Spleen (tissue), 11 donors: ENCODE measurements at regions not wholly inside any gene's neighbourhood (a gene's known extent, or its start where the extent isn't known, plus 50 kb on each side); places are given as distances from the start of the nearest gene placed in this dataset.
A peak's percentile ranks its signal among the peaks of the same experiment; 100 is the strongest.

Source experiments
- DNase-seq: peaks from one replicate; pipeline ENCODE4 v3.0.0-alpha.2; 2020
- H3K27ac ChIP-seq, 8 donors: fragments of 200-600 bp; sonication (generic) in 7 of 8; 1 replicate in 4 of 8; 2 replicates in 4 of 8; pipeline versions ENCODE4 v1.5.0 to v1.8.0; 2016 to 2021; ENCODE audit warnings: inconsistent platforms in 4 of 8, mild to moderate bottlenecking in 4 of 8, moderate library complexity in 1 of 8
- H3K27me3 ChIP-seq, 7 donors: fragments of 200-600 bp; sonication (generic) in 6 of 7; replicated peaks in 1 of 7; 1 replicate in 4 of 7; 2 replicates in 3 of 7; pipeline versions ENCODE4 v1.5.0 to v1.8.0; 2016 to 2021; ENCODE audit warnings: inconsistent platforms in 3 of 7, mild to moderate bottlenecking in 1 of 7
- H3K36me3 ChIP-seq, 6 donors: fragments of 200-600 bp; sonication (generic) in 5 of 6; 1 replicate in 4 of 6; 2 replicates in 2 of 6; pipeline versions ENCODE4 v1.5.0 to v1.8.0; 2016 to 2021; ENCODE audit warnings: inconsistent platforms in 2 of 6
- H3K4me1 ChIP-seq, 6 donors: fragments of 200-600 bp; sonication (generic) in 5 of 6; 1 replicate in 3 of 6; 2 replicates in 3 of 6; pipeline versions ENCODE4 v1.5.0 to v1.8.0; 2016 to 2021; ENCODE audit warnings: inconsistent platforms in 3 of 6
- H3K4me3 ChIP-seq, 8 donors: fragments of 200-600 bp; sonication (generic) in 7 of 8; 1 replicate in 4 of 8; 2 replicates in 4 of 8; pipeline versions ENCODE4 v1.5.0 to v1.8.0; 2016 to 2021; ENCODE audit warnings: inconsistent platforms in 4 of 8, mild to moderate bottlenecking in 4 of 8, moderate library complexity in 2 of 8
- H3K9me3 ChIP-seq, 8 donors: fragments of 200-600 bp; sonication (generic) in 7 of 8; 1 replicate in 4 of 8; 2 replicates in 4 of 8; pipeline versions ENCODE4 v1.5.0 to v1.8.0; 2016 to 2021; ENCODE audit warnings: inconsistent platforms in 4 of 8
- POLR2A ChIP-seq, 3 donors: fragments of 450-650 bp; IDR thresholded peaks; one replicate each; pipeline ENCODE4 v1.5.1; 2017; ENCODE audit warnings: antibody characterized with exemption in 3 of 3, mild to moderate bottlenecking in 1 of 3
- POLR2AphosphoS5 ChIP-seq, 3 donors: sonication (generic); formaldehyde crosslinking; IDR thresholded peaks; one replicate each; pipeline ENCODE4 v1.5.1; 2017; ENCODE audit warnings: antibody characterized with exemption in 3 of 3
- WGBS, 5 donors: extraction: QIAGEN DNeasy Blood & Tissue Kit in 3 of 5; methylation state at CpG; one replicate each; pipeline versions ENCODE4 v1.1.5 to v1.1.7; 2013 to 2018; 5-methylcytosine and 5-hydroxymethylcytosine counted together
- intact Hi-C: fragments of 100-400 bp; cut with DNase I; formaldehyde crosslinking; loops from one replicate; pipeline ENCODE4 v1.15.0; 2023; ENCODE audit warnings: low total_unique reads
- TF ChIP-seq, protein P1 (sequence below), 11 experiments: fragments of 200-600 bp in 7 of 11; fragments of 450-650 bp in 4 of 11; sonication (generic) in 4 of 11; IDR thresholded peaks in 8 of 11; conservative IDR thresholded peaks in 3 of 11; 1 replicate in 7 of 11; 2 replicates in 4 of 11; pipeline versions ENCODE4 v1.4.0 to v1.8.0; 2016 to 2021; ENCODE audit warnings: antibody characterized with exemption in 11 of 11, inconsistent platforms in 4 of 11, mild to moderate bottlenecking in 1 of 11
- donor health status: healthy with polysubstance abuse.
- donor health status: DM: no; HTN: no; CAD: no; lungs with moderate emphysema.
- donor health status: DM: no; HTN: no; CAD: no.
- donor health status: Bipolar disorder and iron deficiency.
- donor health status: healthy.
- donor health status: DM: no; HTN: no; CAD: no.
- donor health status: DM: yes; HTN: yes; CAD: no.

DNA sequence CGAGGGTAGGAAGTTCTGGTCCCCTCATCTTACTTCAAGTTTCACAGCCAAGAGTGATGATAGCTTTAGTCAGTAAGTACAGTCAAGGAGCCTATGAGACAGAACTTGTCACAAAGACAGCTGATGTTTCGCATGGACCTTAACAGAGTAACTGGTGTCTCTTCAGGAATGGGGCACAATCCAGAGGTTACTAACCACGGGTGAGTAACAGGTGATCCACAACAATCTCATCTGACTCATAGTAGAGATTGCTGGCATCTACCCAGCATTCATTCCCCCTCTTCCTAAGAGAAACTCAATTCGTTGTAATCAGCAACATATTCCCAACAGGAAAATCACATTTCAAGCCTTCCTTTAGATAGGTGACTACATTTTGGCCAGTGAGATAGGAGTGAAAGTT is 126.7 kb downstream of the SNX18 start:
- H3K27me3 ChIP-seq, result no peaks in the 10 kb centered on the region
- WGBS, 5 donors, result 83 to 93% (median 91%) methylated on average over 4 of the region's 4 CpGs
- H3K36me3 ChIP-seq, result no peaks in the 10 kb centered on the region
- no peak overlapping the region for H3K4me3 ChIP-seq
- intact Hi-C loops, result loop anchor here (10.0 kb wide), 1 partner anchor 119 kb away; no protein-coding TSS in a partner anchor
- H3K9me3 ChIP-seq, result no peaks in the 10 kb centered on the region
- no peak for DNase-seq
- TF ChIP-seq POLR2AphosphoS5 (IDR thresholded peaks at IDR 0.05) (no peak), POLR2A (IDR thresholded peaks at IDR 0.05) (no peak)
- TF ChIP-seq, protein P1, sequence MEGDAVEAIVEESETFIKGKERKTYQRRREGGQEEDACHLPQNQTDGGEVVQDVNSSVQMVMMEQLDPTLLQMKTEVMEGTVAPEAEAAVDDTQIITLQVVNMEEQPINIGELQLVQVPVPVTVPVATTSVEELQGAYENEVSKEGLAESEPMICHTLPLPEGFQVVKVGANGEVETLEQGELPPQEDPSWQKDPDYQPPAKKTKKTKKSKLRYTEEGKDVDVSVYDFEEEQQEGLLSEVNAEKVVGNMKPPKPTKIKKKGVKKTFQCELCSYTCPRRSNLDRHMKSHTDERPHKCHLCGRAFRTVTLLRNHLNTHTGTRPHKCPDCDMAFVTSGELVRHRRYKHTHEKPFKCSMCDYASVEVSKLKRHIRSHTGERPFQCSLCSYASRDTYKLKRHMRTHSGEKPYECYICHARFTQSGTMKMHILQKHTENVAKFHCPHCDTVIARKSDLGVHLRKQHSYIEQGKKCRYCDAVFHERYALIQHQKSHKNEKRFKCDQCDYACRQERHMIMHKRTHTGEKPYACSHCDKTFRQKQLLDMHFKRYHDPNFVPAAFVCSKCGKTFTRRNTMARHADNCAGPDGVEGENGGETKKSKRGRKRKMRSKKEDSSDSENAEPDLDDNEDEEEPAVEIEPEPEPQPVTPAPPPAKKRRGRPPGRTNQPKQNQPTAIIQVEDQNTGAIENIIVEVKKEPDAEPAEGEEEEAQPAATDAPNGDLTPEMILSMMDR (IDR thresholded peaks at IDR 0.05 in 8 of 11, conservative IDR thresholded peaks at IDR 0.05 in 3 of 11), result no peak
- H3K4me1 ChIP-seq, result peaks cover 8 to 70% (median 41%) of the 10 kb centered on the region in 6 donors
- H3K27ac ChIP-seq, result peak overlapping the region in 3 of 8 donors; percentile 87 to 93 (median 87)

- H3K9me3 ChIP-seq, result no peaks in the 10 kb centered on the region
- H3K27me3 ChIP-seq, result no peaks in the 10 kb centered on the region
- H3K4me1 ChIP-seq, result peaks cover 8 to 75% (median 41%) of the 10 kb centered on the region in 6 donors
- H3K27ac ChIP-seq, result peak overlapping the region in 2 of 8 donors; percentile 87
- TF ChIP-seq, protein P1 (IDR thresholded peaks at IDR 0.05 in 8 of 11, conservative IDR thresholded peaks at IDR 0.05 in 3 of 11), result no peak
- TF ChIP-seq POLR2A (IDR thresholded peaks at IDR 0.05) (no peak), POLR2AphosphoS5 (IDR thresholded peaks at IDR 0.05) (no peak)
- WGBS, 5 donors, result 40 to 57% (median 44%) methylated on average over 4 of the region's 4 CpGs
- no peak overlapping the region for H3K4me3 ChIP-seq
- no peak for DNase-seq
- intact Hi-C loops, result loop anchor here (10.0 kb wide), 1 partner anchor 119 kb away; no protein-coding TSS in a partner anchor
- H3K36me3 ChIP-seq, result no peaks in the 10 kb centered on the region
Measured at GRCh38 chr5:54643685-54644106, 126.1 kb downstream of the SNX18 start.

DNA sequence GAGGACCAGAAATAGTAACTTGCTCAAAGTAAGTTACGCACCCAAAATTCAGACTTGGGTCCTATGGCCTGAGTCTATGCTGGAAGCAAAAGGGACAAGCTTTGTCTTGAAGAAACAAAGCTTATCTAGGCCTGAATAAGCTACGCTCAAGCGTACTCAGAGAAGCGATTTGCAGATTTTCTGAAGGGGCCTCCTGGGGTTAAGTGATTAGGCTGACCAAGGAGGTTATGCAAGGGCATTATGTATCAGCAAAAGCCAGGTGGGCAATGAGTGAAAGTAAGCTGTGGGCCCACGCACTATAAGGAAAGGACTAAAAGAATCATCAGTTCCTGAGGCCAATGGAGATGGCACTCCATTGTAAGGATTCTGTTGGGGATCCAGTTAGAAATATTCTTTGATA is 122.1 kb downstream of the SNX18 start:
- no peaks in the 10 kb centered on the region for H3K27me3 ChIP-seq
- WGBS, 5 donors, result 78 to 89% (median 82%) methylated on average over 5 of the region's 5 CpGs
- no peaks in the 10 kb centered on the region for H3K9me3 ChIP-seq
- intact Hi-C loops, result loop anchor here (10.0 kb wide), 1 partner anchor 115 kb away; no protein-coding TSS in a partner anchor
- no peak overlapping the region for H3K4me3 ChIP-seq
- H3K36me3 ChIP-seq, result no peaks in the 10 kb centered on the region
- peaks cover 0 to 48% (median 14%) of the 10 kb centered on the region in 6 donors for H3K4me1 ChIP-seq
- no peak for DNase-seq
- H3K27ac ChIP-seq, result no peak overlapping the region
- TF ChIP-seq POLR2A (IDR thresholded peaks at IDR 0.05) (no peak), POLR2AphosphoS5 (IDR thresholded peaks at IDR 0.05) (no peak)
- TF ChIP-seq, protein P1 (IDR thresholded peaks at IDR 0.05 in 8 of 11, conservative IDR thresholded peaks at IDR 0.05 in 3 of 11), result no peak

DNA sequence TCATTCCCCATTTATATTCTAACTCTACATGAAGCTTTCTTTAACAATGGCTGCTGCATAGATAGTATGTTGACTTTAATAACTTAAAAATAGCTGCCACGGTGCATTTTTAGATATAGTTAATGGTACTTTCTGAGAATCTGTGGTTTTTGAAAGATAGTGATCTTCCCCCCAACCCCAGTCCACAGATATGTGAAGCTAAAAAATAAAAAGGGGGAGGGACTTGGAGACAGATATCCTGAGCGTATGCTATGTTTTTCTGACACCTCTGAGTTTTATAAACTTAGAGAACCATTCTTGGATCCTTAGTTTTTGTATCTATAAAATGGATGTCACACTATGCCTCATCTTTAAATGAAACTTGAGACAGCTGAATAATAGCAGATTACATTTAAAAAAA is 120.5 kb downstream of the SNX18 start:
- TF ChIP-seq POLR2AphosphoS5 (IDR thresholded peaks at IDR 0.05) (no peak), POLR2A (IDR thresholded peaks at IDR 0.05) (no peak)
- TF ChIP-seq, protein P1 (IDR thresholded peaks at IDR 0.05 in 8 of 11, conservative IDR thresholded peaks at IDR 0.05 in 3 of 11), result no peak
- Histone ChIP-seq H3K4me3 (no peak overlapping the region), H3K36me3 (no peaks in the 10 kb centered on the region), H3K27me3 (no peaks in the 10 kb centered on the region), H3K27ac (no peak overlapping the region), H3K4me1 (peaks cover 0 to 33% (median 3%) of the 10 kb centered on the region in 6 donors), H3K9me3 (no peaks in the 10 kb centered on the region)
- WGBS, 5 donors, result 54 to 64% (median 61%) methylated on average over 2 of the region's 2 CpGs
- intact Hi-C loops, result no loop called here
- no peak for DNase-seq
